ENCODE measurements at regions not wholly inside any gene's neighbourhood (a gene's known extent, or its start where the extent isn't known, plus 50 kb on each side); places are given as distances from the start of the nearest gene placed in this dataset.

- TF ChIP-seq CTCF (IDR thresholded peaks at IDR 0.05) = no peak
- no peak for TF ChIP-seq EP300 (IDR thresholded peaks at IDR 0.05)
Observed at GRCh38 chr6:84926189-84927155, 162.1 kb upstream of the TBX18 start.

Measured in ovary (tissue), 3 donors.